ENCODE measurements at regions not wholly inside any gene's neighbourhood (a gene's known extent, or its start where the extent isn't known, plus 50 kb on each side); places are given as distances from the start of the nearest gene placed in this dataset.

DNA sequence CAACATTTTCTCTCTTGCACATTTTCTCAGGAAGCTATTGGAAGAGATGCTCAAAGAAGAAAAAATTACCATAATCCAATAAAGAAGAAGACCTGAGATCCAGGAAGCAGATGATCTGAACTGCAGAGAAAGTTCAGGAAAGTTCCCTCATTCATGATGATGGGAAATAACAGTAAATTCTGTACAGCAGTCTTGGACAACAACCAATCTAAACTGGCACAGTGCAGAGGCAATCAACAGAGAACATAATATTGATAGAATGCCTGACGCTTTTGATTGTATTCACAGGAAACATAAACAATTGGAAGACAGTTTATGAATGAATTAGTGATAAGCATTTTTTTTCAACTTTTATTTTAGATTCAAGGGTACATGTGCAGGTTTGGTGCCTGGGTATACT, 428.9 kb downstream of the KCTD8 start:
- TF ChIP-seq, protein P1, sequence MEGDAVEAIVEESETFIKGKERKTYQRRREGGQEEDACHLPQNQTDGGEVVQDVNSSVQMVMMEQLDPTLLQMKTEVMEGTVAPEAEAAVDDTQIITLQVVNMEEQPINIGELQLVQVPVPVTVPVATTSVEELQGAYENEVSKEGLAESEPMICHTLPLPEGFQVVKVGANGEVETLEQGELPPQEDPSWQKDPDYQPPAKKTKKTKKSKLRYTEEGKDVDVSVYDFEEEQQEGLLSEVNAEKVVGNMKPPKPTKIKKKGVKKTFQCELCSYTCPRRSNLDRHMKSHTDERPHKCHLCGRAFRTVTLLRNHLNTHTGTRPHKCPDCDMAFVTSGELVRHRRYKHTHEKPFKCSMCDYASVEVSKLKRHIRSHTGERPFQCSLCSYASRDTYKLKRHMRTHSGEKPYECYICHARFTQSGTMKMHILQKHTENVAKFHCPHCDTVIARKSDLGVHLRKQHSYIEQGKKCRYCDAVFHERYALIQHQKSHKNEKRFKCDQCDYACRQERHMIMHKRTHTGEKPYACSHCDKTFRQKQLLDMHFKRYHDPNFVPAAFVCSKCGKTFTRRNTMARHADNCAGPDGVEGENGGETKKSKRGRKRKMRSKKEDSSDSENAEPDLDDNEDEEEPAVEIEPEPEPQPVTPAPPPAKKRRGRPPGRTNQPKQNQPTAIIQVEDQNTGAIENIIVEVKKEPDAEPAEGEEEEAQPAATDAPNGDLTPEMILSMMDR (IDR thresholded peaks at IDR 0.05) = no peak
- TF ChIP-seq POLR2A (IDR thresholded peaks at IDR 0.05) = no peak
